Endothelial cell of umbilical vein (primary cell): ENCODE measurements at regions not wholly inside any gene's neighbourhood (a gene's known extent, or its start where the extent isn't known, plus 50 kb on each side); places are given as distances from the start of the nearest gene placed in this dataset.

Experiments used
- BruUV-seq: library from RNA; stranded (reverse); fragments of 400-500 nt; replicated peaks from 2 replicates; lab custom pipeline; 2021; lab: Mats Ljungman, UMichigan
- CTCF ChIA-PET: fragments of 300-600, 350-600 bp; sonication (Branson Sonifier 250); formaldehyde crosslinking; loops from one replicate; lab custom pipeline; 2021; ENCODE audit warnings: antibody characterized with exemption, inconsistent platforms; lab: Charles Lee
- POLR2A ChIA-PET: fragments of 300-600, 350-600 bp; sonication (Branson Sonifier 250); formaldehyde crosslinking; loops from one replicate; lab custom pipeline; 2021; ENCODE audit warnings: antibody characterized with exemption, inconsistent platforms; lab: Charles Lee
- DNase-seq: peaks from one replicate; pipeline ENCODE4 v3.0.0-alpha.2; 2011; ENCODE audit warnings: low read depth, low spot score
- FAIRE-seq: peaks from 2 replicates; lab custom pipeline; 2011; peaks lifted over from hg19 to GRCh38; lab: Jason Lieb, UNC
- H2AFZ ChIP-seq: 2 replicates; pipeline ENCODE4 v1.6.0; 2012; ENCODE audit warnings: low read depth, low read length, control low read depth, inconsistent platforms
- H3K27ac ChIP-seq: 2 replicates; pipeline ENCODE4 v1.5.1; 2011; ENCODE audit warnings: low read depth, mild to moderate bottlenecking, control low read depth, low read length, moderate library complexity; ENCODE audit not compliant: insufficient read depth
- H3K27me3 ChIP-seq, 2 experiments: 2 replicates each; pipeline versions ENCODE4 v1.6.0 to v1.6.1; 2011; ENCODE audit warnings: low read length in 2 of 2, mixed read lengths in 1 of 2; ENCODE audit not compliant: control insufficient read depth in 2 of 2, insufficient read depth in 2 of 2
- H3K36me3 ChIP-seq, 2 experiments: 2 replicates in 1 of 2; 3 replicates in 1 of 2; pipeline ENCODE4 v1.5.1; 2011; ENCODE audit warnings: low read length in 2 of 2, mild to moderate bottlenecking in 1 of 2, moderate library complexity in 1 of 2; ENCODE audit not compliant: control insufficient read depth in 2 of 2, insufficient read depth in 2 of 2; ENCODE audit errors: extremely low read depth in 1 of 2
- H3K4me1 ChIP-seq: 3 replicates; pipeline ENCODE4 v1.5.1; 2011; ENCODE audit warnings: mild to moderate bottlenecking, low read length; ENCODE audit not compliant: control insufficient read depth, insufficient read depth; ENCODE audit errors: extremely low read depth
- H3K4me2 ChIP-seq: 2 replicates; pipeline ENCODE4 v1.6.1; 2011; ENCODE audit warnings: low read length, control low read depth, mixed read lengths; ENCODE audit not compliant: insufficient read depth
- H3K4me3 ChIP-seq, 3 experiments: fragments of 200-600 bp in 1 of 3; sonication (generic), shearing (Covaris generic) in 1 of 3; replicated peaks in 1 of 3; 2 replicates each; pipeline ENCODE4 v1.5.1; 2011 to 2016; ENCODE audit warnings: control low read depth in 3 of 3, low read length in 3 of 3, mild to moderate bottlenecking in 2 of 3, inconsistent platforms in 1 of 3, low read depth in 1 of 3, moderate library complexity in 1 of 3; ENCODE audit not compliant: insufficient read depth in 1 of 3
- H3K79me2 ChIP-seq: 2 replicates; pipeline ENCODE4 v1.6.0; 2012; ENCODE audit warnings: low read length, inconsistent platforms; ENCODE audit not compliant: control insufficient read depth, insufficient read depth
- H3K9ac ChIP-seq: replicated peaks from 2 replicates; pipeline ENCODE3; 2011; ENCODE audit warnings: low read length, control low read depth; ENCODE audit not compliant: insufficient read depth; ENCODE audit errors: extremely low read depth
- H3K9me1 ChIP-seq: replicated peaks from 3 replicates; pipeline ENCODE4 v1.6.0; 2011; ENCODE audit warnings: mild to moderate bottlenecking, low read length; ENCODE audit not compliant: control insufficient read depth, insufficient read depth; ENCODE audit errors: extremely low read depth
- H3K9me3 ChIP-seq: replicated peaks from 2 replicates; pipeline ENCODE4 v1.5.1; 2012; ENCODE audit warnings: low read length, inconsistent platforms; ENCODE audit not compliant: control insufficient read depth, insufficient read depth
- H4K20me1 ChIP-seq: replicated peaks from 2 replicates; pipeline ENCODE3; 2011; ENCODE audit warnings: mild to moderate bottlenecking, low read length; ENCODE audit not compliant: control insufficient read depth, insufficient read depth; ENCODE audit errors: extremely low read depth
- EZH2 ChIP-seq: IDR thresholded peaks from 2 replicates; pipeline ENCODE4 v1.6.1; 2012; ENCODE audit warnings: borderline replicate concordance, low read depth, mild to moderate bottlenecking, moderate library complexity, low read length, inconsistent platforms; ENCODE audit not compliant: severe bottlenecking
- FOS ChIP-seq: IDR thresholded peaks from 2 replicates; pipeline ENCODE4 v1.6.1; 2011; ENCODE audit warnings: mild to moderate bottlenecking, low read length, moderate library complexity, borderline replicate concordance; ENCODE audit not compliant: insufficient read depth
- GATA2 ChIP-seq: IDR thresholded peaks from 2 replicates; pipeline ENCODE4 v1.7.0; 2011; ENCODE audit warnings: low read depth, mild to moderate bottlenecking, moderate library complexity, mixed read lengths, low read length; ENCODE audit not compliant: insufficient read length, insufficient read depth
- JUN ChIP-seq: IDR thresholded peaks from 2 replicates; pipeline ENCODE4 v1.6.1; 2011; ENCODE audit warnings: borderline replicate concordance, low read depth; ENCODE audit not compliant: insufficient read length, insufficient read depth
- MYC ChIP-seq: IDR thresholded peaks from one replicate; pipeline ENCODE4 v1.6.1; 2011; ENCODE audit warnings: mild to moderate bottlenecking, low read depth, low read length
- POLR2A ChIP-seq: IDR thresholded peaks from 2 replicates; pipeline ENCODE4 v1.6.1; 2012; ENCODE audit warnings: low read depth, mild to moderate bottlenecking, control low read depth, low read length
- POLR2AphosphoS5 ChIP-seq: IDR thresholded peaks from 2 replicates; pipeline ENCODE4 v1.6.1; 2012; ENCODE audit warnings: low read depth, mild to moderate bottlenecking, control low read depth, low read length, moderate library complexity; ENCODE audit not compliant: insufficient read depth
- dilution Hi-C: fragments of 300-500 bp; cut with MboI; formaldehyde crosslinking; loops from one replicate; pipeline ENCODE4 v1.15.0; 2019; ENCODE audit warnings: low sequenced_read_pairs; ENCODE audit not compliant: extremely low pct_ligation_motif_present
- intact Hi-C: fragments of 100-400 bp; cut with micrococcal nuclease; formaldehyde crosslinking; loops from one replicate; pipeline ENCODE4 v1.10.0; 2022
- TF ChIP-seq, protein P1 (sequence below), 2 donors: IDR thresholded peaks; 1 replicate in 1 of 2; 2 replicates in 1 of 2; pipeline ENCODE4 v1.5.1; 2011; ENCODE audit warnings: low read length in 2 of 2, mild to moderate bottlenecking in 2 of 2, moderate library complexity in 2 of 2, control low read depth in 1 of 2, inconsistent platforms in 1 of 2, low read depth in 1 of 2; ENCODE audit not compliant: insufficient read depth in 1 of 2; ENCODE audit errors: extremely low read depth in 1 of 2
- TF ChIP-seq, protein P2 (sequence below): IDR thresholded peaks from 2 replicates; pipeline ENCODE4 v1.6.1; 2011; ENCODE audit not compliant: insufficient read depth, insufficient read length

DNA sequence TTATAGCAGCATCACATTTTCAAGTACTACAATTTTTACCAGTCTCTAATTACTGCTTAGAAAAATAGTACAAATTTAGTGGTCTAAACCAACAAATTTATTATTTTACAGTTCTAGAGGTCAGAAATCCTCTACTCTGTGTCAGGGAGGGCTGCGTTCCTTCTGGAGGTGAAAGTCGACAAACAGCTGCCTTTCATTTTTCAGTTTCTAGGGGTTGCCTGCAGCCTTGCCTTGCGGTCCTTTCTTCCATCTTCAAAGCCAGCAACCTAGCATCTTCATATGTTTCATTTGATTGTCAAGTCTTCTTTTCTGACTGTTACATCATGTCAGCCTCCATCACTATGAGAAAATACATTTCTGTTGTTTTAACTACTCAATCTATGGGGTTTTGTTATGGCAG lies 1022.1 kb downstream of the CDH18 start:
- TF ChIP-seq FOS (no peak), POLR2AphosphoS5 (no peak), JUN (no peak), POLR2A (no peak), GATA2 (no peak), EZH2 (no peak), MYC (no peak)
- TF ChIP-seq, protein P1, sequence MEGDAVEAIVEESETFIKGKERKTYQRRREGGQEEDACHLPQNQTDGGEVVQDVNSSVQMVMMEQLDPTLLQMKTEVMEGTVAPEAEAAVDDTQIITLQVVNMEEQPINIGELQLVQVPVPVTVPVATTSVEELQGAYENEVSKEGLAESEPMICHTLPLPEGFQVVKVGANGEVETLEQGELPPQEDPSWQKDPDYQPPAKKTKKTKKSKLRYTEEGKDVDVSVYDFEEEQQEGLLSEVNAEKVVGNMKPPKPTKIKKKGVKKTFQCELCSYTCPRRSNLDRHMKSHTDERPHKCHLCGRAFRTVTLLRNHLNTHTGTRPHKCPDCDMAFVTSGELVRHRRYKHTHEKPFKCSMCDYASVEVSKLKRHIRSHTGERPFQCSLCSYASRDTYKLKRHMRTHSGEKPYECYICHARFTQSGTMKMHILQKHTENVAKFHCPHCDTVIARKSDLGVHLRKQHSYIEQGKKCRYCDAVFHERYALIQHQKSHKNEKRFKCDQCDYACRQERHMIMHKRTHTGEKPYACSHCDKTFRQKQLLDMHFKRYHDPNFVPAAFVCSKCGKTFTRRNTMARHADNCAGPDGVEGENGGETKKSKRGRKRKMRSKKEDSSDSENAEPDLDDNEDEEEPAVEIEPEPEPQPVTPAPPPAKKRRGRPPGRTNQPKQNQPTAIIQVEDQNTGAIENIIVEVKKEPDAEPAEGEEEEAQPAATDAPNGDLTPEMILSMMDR (IDR thresholded peaks at IDR 0.05; ENCODE audit: extremely low read depth in 1 of 2, insufficient read depth in 1 of 2, low read depth in 1 of 2, low read length in 2 of 2): no peak
- TF ChIP-seq, protein P2, sequence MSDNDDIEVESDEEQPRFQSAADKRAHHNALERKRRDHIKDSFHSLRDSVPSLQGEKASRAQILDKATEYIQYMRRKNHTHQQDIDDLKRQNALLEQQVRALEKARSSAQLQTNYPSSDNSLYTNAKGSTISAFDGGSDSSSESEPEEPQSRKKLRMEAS: no peak
- dilution Hi-C loops: no loop called here

More for the DNA sequence above, 1022.1 kb downstream of the CDH18 start:
- Histone ChIP-seq H3K4me3 (no peak overlapping the region), H3K79me2 (no peaks in the 10 kb centered on the region), H3K4me1 (no peaks in the 10 kb centered on the region), H3K27ac (no peak overlapping the region), H3K9ac (no peak overlapping the region), H3K36me3 (no peaks in the 10 kb centered on the region), H2AFZ (no peak overlapping the region), H3K27me3 (no peaks in the 10 kb centered on the region), H3K9me3 (peaks cover 3% of the 10 kb centered on the region), H3K4me2 (no peak overlapping the region), H4K20me1 (no peaks in the 10 kb centered on the region), H3K9me1 (no peaks in the 10 kb centered on the region)
- ChIA-PET POLR2A (no interaction called here), CTCF (no interaction called here)
- intact Hi-C loops: no loop called here
- DNase-seq (no peak), FAIRE-seq (no peak)
- no TSS peak for BruUV-seq
